HepG2 (cell line): ENCODE measurements at regions not wholly inside any gene's neighbourhood (a gene's known extent, or its start where the extent isn't known, plus 50 kb on each side); places are given as distances from the start of the nearest gene placed in this dataset.

ENCODE experiments used
- ATAC-seq: fragments of 200-7000 bp; cut with Tn5 transposase; 3 replicates; pipeline ENCODE4 v1.9.1; 2020; ENCODE audit warnings: mild to moderate bottlenecking, moderate library complexity
- BruUV-seq: library from RNA; stranded (reverse); fragments of 400-500 nt; replicated peaks from 2 replicates; lab custom pipeline; 2021; lab: Mats Ljungman, UMichigan
- CTCF ChIA-PET: fragments of 300-600 bp; formaldehyde crosslinking; extraction: SDS; loops from one replicate; lab custom pipeline; 2021; ENCODE audit warnings: low total read pairs, inconsistent platforms, low intra/inter-chr PET ratio; lab: Yijun Ruan, JAX
- POLR2A ChIA-PET: fragments of 350-600 bp; sonication (Branson Sonifier 250); formaldehyde crosslinking; loops from one replicate; lab custom pipeline; 2020; ENCODE audit warnings: antibody characterized with exemption, inconsistent platforms; lab: Yijun Ruan, JAX
- DNase-seq: peaks from one replicate; pipeline ENCODE4 v3.0.0-alpha.2; 2015; ENCODE audit warnings: low spot score
- FAIRE-seq: peaks from 3 replicates; lab custom pipeline; 2011; peaks lifted over from hg19 to GRCh38; lab: Jason Lieb, UNC
- H2AFZ ChIP-seq: one replicate; pipeline ENCODE4 v1.6.1; 2011; ENCODE audit warnings: low read length, inconsistent platforms
- H3K27ac ChIP-seq: fragments of 300-600 bp; 3 replicates; pipeline ENCODE4 v1.8.0; 2011; ENCODE audit warnings: mixed run types, mild to moderate bottlenecking, mixed read lengths, low read length, inconsistent platforms; ENCODE audit not compliant: insufficient read depth; ENCODE audit errors: extremely low read length
- H3K27me3 ChIP-seq, 2 experiments: fragments of 200-600 bp in 1 of 2; 2 replicates in 1 of 2; 3 replicates in 1 of 2; pipeline versions ENCODE4 v1.6.0 to v1.8.0; 2011; ENCODE audit warnings: low read length in 2 of 2, mild to moderate bottlenecking in 2 of 2, moderate library complexity in 2 of 2, inconsistent platforms in 1 of 2; ENCODE audit not compliant: insufficient read depth in 2 of 2, control insufficient read depth in 1 of 2
- H3K36me3 ChIP-seq, 2 experiments: fragments of 200-600 bp in 1 of 2; replicated peaks in 1 of 2; 2 replicates in 1 of 2; 3 replicates in 1 of 2; pipeline versions ENCODE4 v1.5.1 to v1.8.0; 2011; ENCODE audit warnings: low read length in 2 of 2, inconsistent platforms in 1 of 2; ENCODE audit not compliant: insufficient read depth in 2 of 2, control insufficient read depth in 1 of 2
- H3K4me1 ChIP-seq: 2 replicates; pipeline ENCODE4 v1.5.1; 2012; ENCODE audit warnings: low read length, inconsistent platforms; ENCODE audit not compliant: insufficient read depth
- H3K4me2 ChIP-seq: 2 replicates; pipeline ENCODE4 v1.6.0; 2011; ENCODE audit warnings: low read depth, low read length, inconsistent platforms
- H3K4me3 ChIP-seq, 3 experiments: fragments of 200-600 bp in 1 of 3; sonication (generic), shearing (Covaris generic) in 1 of 3; replicated peaks in 1 of 3; 2 replicates each; pipeline ENCODE4 v1.5.1; 2011 to 2016; ENCODE audit warnings: low read length in 3 of 3, inconsistent platforms in 2 of 3, low read depth in 2 of 3, mild to moderate bottlenecking in 2 of 3, control low read depth in 1 of 3, mixed read lengths in 1 of 3; ENCODE audit not compliant: insufficient read depth in 1 of 3
- H3K79me2 ChIP-seq: one replicate; pipeline ENCODE4 v1.6.1; 2011; ENCODE audit warnings: low read length, inconsistent platforms; ENCODE audit not compliant: insufficient read depth
- H3K9ac ChIP-seq: 2 replicates; pipeline ENCODE4 v1.6.0; 2011; ENCODE audit warnings: mild to moderate bottlenecking, low read depth, low read length, inconsistent platforms; ENCODE audit not compliant: insufficient read depth
- H3K9me3 ChIP-seq: 2 replicates; pipeline ENCODE4 v1.5.1; 2012; ENCODE audit warnings: mild to moderate bottlenecking, low read length
- H4K20me1 ChIP-seq: 2 replicates; pipeline ENCODE4 v1.6.0; 2011; ENCODE audit warnings: inconsistent platforms, mild to moderate bottlenecking, low read length, moderate library complexity; ENCODE audit not compliant: insufficient read depth
- BCL6 ChIP-seq: IDR thresholded peaks from 2 replicates; pipeline ENCODE4 v1.6.1; 2016; ENCODE audit warnings: missing genetic modification reagents, missing compliant biosample characterization
- CENPT ChIP-seq: sonication (generic); formaldehyde crosslinking; IDR thresholded peaks from 2 replicates; pipeline ENCODE4 v1.8.0; 2022; ENCODE audit warnings: low read depth, mild to moderate bottlenecking, moderate library complexity, missing genetic modification reagents
- GLI4 ChIP-seq: sonication (generic); formaldehyde crosslinking; IDR thresholded peaks from 2 replicates; pipeline ENCODE4 v1.5.1; 2020; ENCODE audit warnings: missing genetic modification reagents, mild to moderate bottlenecking, moderate library complexity, borderline replicate concordance
- HNF4A ChIP-seq: sonication (generic); formaldehyde crosslinking; IDR thresholded peaks from 2 replicates; pipeline ENCODE4 v1.4.0; 2020; ENCODE audit warnings: missing genetic modification reagents
- LCORL ChIP-seq, 2 experiments: fragments of 450-650 bp in 1 of 2; sonication (generic) in 1 of 2; formaldehyde crosslinking in 1 of 2; IDR thresholded peaks; 2 replicates each; pipeline versions ENCODE4 v1.5.0 to v1.6.1; 2017 to 2020; ENCODE audit warnings: antibody characterized with exemption in 1 of 2, missing genetic modification reagents in 1 of 2
- MNT ChIP-seq: fragments of 450-650 bp; IDR thresholded peaks from 2 replicates; pipeline ENCODE4 v1.6.1; 2016
- NR2F6 ChIP-seq, 2 experiments: IDR thresholded peaks; 2 replicates each; pipeline ENCODE4 v1.6.1; 2016; ENCODE audit warnings: antibody characterized with exemption in 1 of 2, mild to moderate bottlenecking in 1 of 2
- PCBP1 ChIP-seq: fragments of 200-400 bp; formaldehyde crosslinking; IDR thresholded peaks from 2 replicates; pipeline ENCODE4 v1.6.1; 2017; ENCODE audit warnings: mild to moderate bottlenecking, low read depth, low read length, borderline replicate concordance
- SNAPC2 ChIP-seq: sonication (generic); formaldehyde crosslinking; IDR thresholded peaks from 2 replicates; pipeline ENCODE4 v1.8.1; 2022; ENCODE audit warnings: mild to moderate bottlenecking, missing genetic modification reagents
- TAF15 ChIP-seq: fragments of 200-400 bp; formaldehyde crosslinking; IDR thresholded peaks from one replicate; pipeline ENCODE4 v1.6.1; 2018; ENCODE audit warnings: mild to moderate bottlenecking, low read depth, low read length; ENCODE audit not compliant: poor library complexity, severe bottlenecking
- ZBTB4 ChIP-seq: sonication (generic); formaldehyde crosslinking; IDR thresholded peaks from 2 replicates; pipeline ENCODE4 v1.4.0; 2020; ENCODE audit warnings: missing genetic modification reagents, mild to moderate bottlenecking, borderline replicate concordance
- ZEB1 ChIP-seq: IDR thresholded peaks from 2 replicates; pipeline ENCODE4 v1.6.1; 2012; ENCODE audit warnings: mild to moderate bottlenecking, low read depth, inconsistent platforms; ENCODE audit not compliant: insufficient replicate concordance
- ZNF180 ChIP-seq: sonication (generic); formaldehyde crosslinking; IDR thresholded peaks from 2 replicates; pipeline ENCODE4 v1.4.0; 2020; ENCODE audit warnings: low read depth, missing genetic modification reagents, borderline replicate concordance
- ZNF20 ChIP-seq: sonication (generic); formaldehyde crosslinking; IDR thresholded peaks from 2 replicates; pipeline ENCODE4 v1.4.0; 2020; ENCODE audit warnings: mild to moderate bottlenecking, moderate library complexity, missing genetic modification reagents
- ZNF230 ChIP-seq: sonication (generic); formaldehyde crosslinking; IDR thresholded peaks from 2 replicates; pipeline ENCODE4 v1.4.0; 2020; ENCODE audit warnings: mild to moderate bottlenecking, missing genetic modification reagents
- ZNF30 ChIP-seq: sonication (generic); formaldehyde crosslinking; IDR thresholded peaks from 2 replicates; pipeline ENCODE4 v1.5.0; 2020; ENCODE audit warnings: mild to moderate bottlenecking, missing genetic modification reagents
- ZNF570 ChIP-seq: sonication (generic); formaldehyde crosslinking; IDR thresholded peaks from 2 replicates; pipeline ENCODE4 v1.4.0; 2020; ENCODE audit warnings: mild to moderate bottlenecking, missing genetic modification reagents, borderline replicate concordance
- ZSCAN22 ChIP-seq: sonication (generic); formaldehyde crosslinking; IDR thresholded peaks from 2 replicates; pipeline ENCODE4 v1.4.0; 2020; ENCODE audit warnings: mild to moderate bottlenecking, missing genetic modification reagents
- WGBS: methylation state at CpG from one replicate; pipeline ENCODE4 v1.1.6; 2017; ENCODE audit warnings: low lambda C conversion rate; 5-methylcytosine and 5-hydroxymethylcytosine counted together
- in situ Hi-C: cut with HindIII; loops from 2 replicates; pipeline ENCODE4 v1.10.0; 2017; ENCODE audit warnings: low pct_unique_long_range_greater_than_20kb; ENCODE audit not compliant: extremely low pct_ligation_motif_present
- intact Hi-C: fragments of 100-400 bp; cut with micrococcal nuclease; formaldehyde crosslinking; loops from one replicate; pipeline ENCODE4 v1.10.0; 2022; ENCODE audit not compliant: unreplicated experiment

GRCh38 chr1:239899747-239900146 lies 191.9 kb upstream of the FMN2 start:
- in situ Hi-C loops (loop anchor here (25.0 kb wide), 1 partner anchor 487 kb away; no protein-coding TSS in a partner anchor), intact Hi-C loops (no loop called here)
- Histone ChIP-seq H3K27ac (no peak overlapping the region), H2AFZ (no peak overlapping the region), H3K4me3 (no peak overlapping the region), H3K27me3 (peaks cover 0 to under 1% of the 10 kb centered on the region in 2 experiments; a peak in 1 of 5 replicates), H4K20me1 (no peaks in the 10 kb centered on the region), H3K9ac (no peak overlapping the region), H3K79me2 (no peaks in the 10 kb centered on the region), H3K36me3 (no peaks in the 10 kb centered on the region), H3K4me1 (no peaks in the 10 kb centered on the region), H3K4me2 (no peak overlapping the region), H3K9me3 (no peaks in the 10 kb centered on the region)
- no peak for FAIRE-seq
- POLR2A ChIA-PET, result no interaction called here
- 3% methylated on average over 3 of the region's 3 CpGs for WGBS
- peak; percentile 20; the same call in 1 of the 2 replicates for TF ChIP-seq HNF4A (CRISPR knock-in tag)
- no peak for TF ChIP-seq NR2F6 (IDR thresholded peaks at IDR 0.05)
- no peak for TF ChIP-seq NR2F6 (CRISPR knock-in tag; IDR thresholded peaks at IDR 0.05)
- peak; percentile 42; the same call in 1 of the 2 replicates for TF ChIP-seq BCL6 (CRISPR knock-in tag)
- TF ChIP-seq ZNF570 (CRISPR knock-in tag), result no peak
- no peak for TF ChIP-seq ZNF230 (CRISPR knock-in tag)
- TF ChIP-seq GLI4 (CRISPR knock-in tag), result no peak
- no peak for TF ChIP-seq ZBTB4 (CRISPR knock-in tag)
- TF ChIP-seq ZEB1, result no peak
- no peak for TF ChIP-seq ZNF20
- no peak for TF ChIP-seq TAF15
- no peak for TF ChIP-seq CENPT (CRISPR knock-in tag)
- no peak for TF ChIP-seq ZSCAN22
- TF ChIP-seq MNT, result no peak
- TF ChIP-seq ZNF30 (CRISPR knock-in tag), result no peak
- no peak for TF ChIP-seq PCBP1
- TF ChIP-seq LCORL (IDR thresholded peaks at IDR 0.05), result no peak
- no peak for TF ChIP-seq LCORL (CRISPR knock-in tag; IDR thresholded peaks at IDR 0.05)
- no peak for TF ChIP-seq ZNF180 (CRISPR knock-in tag)
- no peak for TF ChIP-seq SNAPC2 (CRISPR knock-in tag)
- peak; percentile 80 for ATAC-seq
- CTCF ChIA-PET, result no interaction called here
- peak; percentile 9 for DNase-seq
- BruUV-seq, result no TSS peak
